ENCODE measurements at regions not wholly inside any gene's neighbourhood (a gene's known extent, or its start where the extent isn't known, plus 50 kb on each side); places are given as distances from the start of the nearest gene placed in this dataset.

GRCh38 chr2:38438883-38439612 lies 62.0 kb upstream of the ATL2 start:
- no peak for TF ChIP-seq SP1 (IDR thresholded peaks at IDR 0.05)
- TF ChIP-seq ARNT (IDR thresholded peaks at IDR 0.05) = no peak
- TF ChIP-seq FOXM1 (IDR thresholded peaks at IDR 0.05; ENCODE audit: borderline replicate concordance) = no peak
- TF ChIP-seq HDGF (IDR thresholded peaks at IDR 0.05; ENCODE audit: borderline replicate concordance) = no peak
- TF ChIP-seq FOXA1 (IDR thresholded peaks at IDR 0.05) = no peak
- no peak for TF ChIP-seq BHLHE40 (IDR thresholded peaks at IDR 0.05; ENCODE audit: borderline replicate concordance)
- TF ChIP-seq ZNF384 (IDR thresholded peaks at IDR 0.05) = no peak

Data from HEK293T (cell line).